HG02610 (cell line): ENCODE measurements at regions not wholly inside any gene's neighbourhood (a gene's known extent, or its start where the extent isn't known, plus 50 kb on each side); places are given as distances from the start of the nearest gene placed in this dataset.

ENCODE experiments used
- ATAC-seq: cut with Tn5 transposase; IDR thresholded peaks from one replicate; pipeline ENCODE4 v1.9.1; 2021; ENCODE audit warnings: mild to moderate bottlenecking, moderate library complexity; ENCODE audit not compliant: unreplicated experiment

GRCh38 chr2:19043893-19044292 is 314.5 kb downstream of the OSR1 start:
- no peak for ATAC-seq

GRCh38 chr2:19041434-19042041 is 316.9 kb downstream of the OSR1 start:
- no peak for ATAC-seq

GRCh38 chr2:19038071-19039015 is 320.1 kb downstream of the OSR1 start:
- ATAC-seq, result no peak

GRCh38 chr2:19036091-19036490 is 322.3 kb downstream of the OSR1 start:
- no peak for ATAC-seq

- no peak for ATAC-seq
These were observed 323.2 kb downstream of the OSR1 start for GRCh38 chr2:19035238-19035637.

GRCh38 chr2:19033240-19033639 is 325.2 kb downstream of the OSR1 start:
- ATAC-seq, result no peak

GRCh38 chr2:19031642-19032041 is 326.8 kb downstream of the OSR1 start:
- ATAC-seq, result no peak

GRCh38 chr2:19029655-19030054 is 328.8 kb downstream of the OSR1 start:
- ATAC-seq, result no peak

GRCh38 chr2:19028587-19029375 is 329.6 kb downstream of the OSR1 start:
- ATAC-seq, result no peak

- no peak for ATAC-seq
These were observed 330.8 kb downstream of the OSR1 start for GRCh38 chr2:19027626-19028025.

GRCh38 chr2:19026261-19026660 is 332.2 kb downstream of the OSR1 start:
- ATAC-seq, result no peak

- ATAC-seq, result no peak
These were observed 336.1 kb downstream of the OSR1 start for GRCh38 chr2:19022334-19022733.

- no peak for ATAC-seq
These were observed 336.7 kb downstream of the OSR1 start for GRCh38 chr2:19021721-19022120.

GRCh38 chr2:19021100-19021476 is 337.3 kb downstream of the OSR1 start:
- ATAC-seq, result no peak

- ATAC-seq, result no peak
These were observed 338.0 kb downstream of the OSR1 start for GRCh38 chr2:19020144-19021099.

- no peak for ATAC-seq
These were observed 348.9 kb downstream of the OSR1 start for GRCh38 chr2:19009510-19009909.

GRCh38 chr2:19003554-19003953 is 354.9 kb downstream of the OSR1 start:
- ATAC-seq, result no peak

- no peak for ATAC-seq
These were observed 357.6 kb downstream of the OSR1 start for GRCh38 chr2:19000776-19001175.

GRCh38 chr2:18999198-18999597 is 359.2 kb downstream of the OSR1 start:
- no peak for ATAC-seq

- no peak for ATAC-seq
These were observed 359.9 kb downstream of the OSR1 start for GRCh38 chr2:18998491-18998890.
